GM23338 (cell line): ENCODE measurements at regions not wholly inside any gene's neighbourhood (a gene's known extent, or its start where the extent isn't known, plus 50 kb on each side); places are given as distances from the start of the nearest gene placed in this dataset.

Experiments
- ATAC-seq: fragments of 200-7000 bp; cut with Tn5 transposase; 3 replicates; pipeline ENCODE4 v1.9.1; 2020
- DNase-seq: peaks from one replicate; pipeline ENCODE4 v3.0.0-alpha.2; 2015; ENCODE audit warnings: low spot score
- H2AFZ ChIP-seq: fragments of 200-600 bp; sonication (generic); 2 replicates; pipeline ENCODE4 v1.8.0; 2016; ENCODE audit warnings: antibody characterized with exemption, mild to moderate bottlenecking, moderate library complexity
- H3F3A ChIP-seq: fragments of 200-600 bp; sonication (generic); replicated peaks from 2 replicates; pipeline ENCODE4 v1.8.0; 2017; ENCODE audit warnings: antibody characterized with exemption, mixed run types, low read depth
- H3K27ac ChIP-seq: fragments of 200-600 bp; sonication (generic); 2 replicates; pipeline ENCODE4 v1.6.1; 2016; ENCODE audit warnings: low read depth
- H3K27me3 ChIP-seq: fragments of 200-600 bp; sonication (generic); 2 replicates; pipeline ENCODE4 v1.8.0; 2016; ENCODE audit warnings: mild to moderate bottlenecking, mixed run types, moderate library complexity; ENCODE audit not compliant: insufficient read depth
- H3K36me3 ChIP-seq: fragments of 200-600 bp; sonication (generic); 2 replicates; pipeline ENCODE4 v1.8.0; 2016; ENCODE audit warnings: mild to moderate bottlenecking; ENCODE audit not compliant: insufficient read depth
- H3K4me1 ChIP-seq: fragments of 200-600 bp; sonication (generic); 2 replicates; pipeline ENCODE4 v1.8.0; 2016; ENCODE audit warnings: mild to moderate bottlenecking, moderate library complexity; ENCODE audit not compliant: insufficient read depth
- H3K4me2 ChIP-seq: fragments of 200-600 bp; sonication (generic); 2 replicates; pipeline ENCODE4 v1.7.1; 2017; ENCODE audit warnings: mixed run types
- H3K4me3 ChIP-seq: fragments of 200-600 bp; sonication (generic); 2 replicates; pipeline ENCODE4 v1.6.1; 2016; ENCODE audit warnings: mixed run types
- H3K79me2 ChIP-seq: fragments of 200-600 bp; sonication (generic); replicated peaks from 2 replicates; pipeline ENCODE4 v1.8.0; 2017; ENCODE audit warnings: mild to moderate bottlenecking; ENCODE audit not compliant: insufficient read depth
- H3K9me2 ChIP-seq: fragments of 200-600 bp; sonication (generic); 2 replicates; pipeline ENCODE4 v1.8.0; 2017; ENCODE audit not compliant: insufficient read depth
- H4K20me1 ChIP-seq: fragments of 200-600 bp; sonication (generic); replicated peaks from 2 replicates; pipeline ENCODE4 v1.8.0; 2017; ENCODE audit warnings: mild to moderate bottlenecking; ENCODE audit not compliant: insufficient read depth
- H3K27ac Mint-ChIP-seq: 2 replicates; pipeline ENCODE4 v1.8.0; 2020; ENCODE audit warnings: inconsistent platforms, mild to moderate bottlenecking, moderate library complexity, mixed read lengths
- H3K27me3 Mint-ChIP-seq: 3 replicates; pipeline ENCODE4 v1.8.0; 2022; ENCODE audit warnings: low read depth, mild to moderate bottlenecking, moderate library complexity, mixed read lengths, inconsistent platforms; ENCODE audit not compliant: insufficient read depth, poor library complexity
- H3K36me3 Mint-ChIP-seq: 3 replicates; pipeline ENCODE4 v1.8.0; 2021; ENCODE audit warnings: low read depth, mild to moderate bottlenecking, inconsistent platforms, moderate library complexity, mixed read lengths
- H3K4me1 Mint-ChIP-seq: 3 replicates; pipeline ENCODE4 v1.8.0; 2020; ENCODE audit warnings: mild to moderate bottlenecking, inconsistent platforms, mixed read lengths
- H3K4me3 Mint-ChIP-seq: 3 replicates; pipeline ENCODE4 v1.8.0; 2021; ENCODE audit warnings: moderate library complexity, mild to moderate bottlenecking, inconsistent platforms, mixed read lengths
- H3K9me3 Mint-ChIP-seq: 3 replicates; pipeline ENCODE4 v1.8.0; 2020; ENCODE audit warnings: moderate library complexity, mild to moderate bottlenecking, inconsistent platforms, mixed read lengths
- CREB1 ChIP-seq: fragments of 250-450 bp; sonication (Bioruptor Pico); IDR thresholded peaks from 2 replicates; pipeline ENCODE4 v1.5.0; 2020; ENCODE audit warnings: low read depth, mild to moderate bottlenecking, moderate library complexity
- CTCF ChIP-seq, 2 experiments: fragments of 200-600 bp in 1 of 2; sonication (generic) in 1 of 2; conservative IDR thresholded peaks; 2 replicates each; pipeline versions ENCODE4 v1.5.1 to v1.6.1; 2016 to 2017; ENCODE audit warnings: antibody characterized with exemption in 2 of 2, low read depth in 2 of 2, mild to moderate bottlenecking in 2 of 2, moderate library complexity in 1 of 2
- ETS1 ChIP-seq: IDR thresholded peaks from 2 replicates; pipeline ENCODE4 v1.6.1; 2016; ENCODE audit warnings: antibody characterized with exemption
- EZH2 ChIP-seq: fragments of 200-600 bp; sonication (generic); IDR thresholded peaks from one replicate; pipeline ENCODE4 v1.8.0; 2017; ENCODE audit warnings: antibody characterized with exemption, mild to moderate bottlenecking, low read depth; ENCODE audit not compliant: unreplicated experiment
- JUNB ChIP-seq: IDR thresholded peaks from one replicate; pipeline ENCODE4 v1.6.1; 2016; ENCODE audit warnings: antibody characterized with exemption; ENCODE audit not compliant: unreplicated experiment
- NANOG ChIP-seq: IDR thresholded peaks from 2 replicates; pipeline ENCODE4 v1.6.1; 2016; ENCODE audit warnings: antibody characterized with exemption, borderline replicate concordance
- POLR2AphosphoS5 ChIP-seq: IDR thresholded peaks from 2 replicates; pipeline ENCODE4 v1.6.1; 2016; ENCODE audit warnings: antibody characterized with exemption, low read depth
- REST ChIP-seq: IDR thresholded peaks from one replicate; pipeline ENCODE4 v1.6.1; 2018; ENCODE audit warnings: antibody characterized with exemption; ENCODE audit not compliant: unreplicated experiment
- STAT1 ChIP-seq: IDR thresholded peaks from one replicate; pipeline ENCODE4 v1.6.1; 2016; ENCODE audit warnings: antibody characterized with exemption; ENCODE audit not compliant: unreplicated experiment
- ZNF114 ChIP-seq: fragments of 250-450 bp; sonication (Bioruptor Pico); IDR thresholded peaks from 2 replicates; pipeline ENCODE4 v1.5.0; 2020; ENCODE audit warnings: mild to moderate bottlenecking, moderate library complexity
- ZNF331 ChIP-seq: fragments of 250-450 bp; sonication (Bioruptor Pico); IDR thresholded peaks from 2 replicates; pipeline ENCODE4 v1.5.0; 2020; ENCODE audit warnings: low read depth, mild to moderate bottlenecking, moderate library complexity
- ZNF462 ChIP-seq: fragments of 250-450 bp; sonication (Bioruptor Pico); IDR thresholded peaks from 2 replicates; pipeline ENCODE4 v1.5.0; 2020; ENCODE audit warnings: mild to moderate bottlenecking, moderate library complexity

GRCh38 chr5:72028382-72028781 lies 78.9 kb upstream of the MAP1B start (continued):
- TF ChIP-seq ZNF114 (CRISPR knock-in tag) (no peak), NANOG (no peak), STAT1 (no peak), EZH2 (no peak)

GRCh38 chr5:72030237-72030636 lies 77.0 kb upstream of the MAP1B start:
- no peak overlapping the region for H3K27ac Mint-ChIP-seq
- Histone ChIP-seq H3K4me3 (no peak overlapping the region), H3K4me2 (no peak overlapping the region), H3F3A (no peaks in the 10 kb centered on the region), H3K9me2 (no peaks in the 10 kb centered on the region), H3K27ac (no peak overlapping the region), H3K36me3 (no peaks in the 10 kb centered on the region), H3K79me2 (no peaks in the 10 kb centered on the region), H3K4me1 (peaks cover 22% of the 10 kb centered on the region), H2AFZ (no peak overlapping the region), H3K27me3 (no peaks in the 10 kb centered on the region), H4K20me1 (no peaks in the 10 kb centered on the region)
- peaks cover 24% of the 10 kb centered on the region for H3K4me1 Mint-ChIP-seq
- no peak for DNase-seq
- H3K36me3 Mint-ChIP-seq = no peaks in the 10 kb centered on the region
- no peaks in the 10 kb centered on the region for H3K9me3 Mint-ChIP-seq
- H3K27me3 Mint-ChIP-seq = peaks cover 9% of the 10 kb centered on the region
- TF ChIP-seq NANOG = no peak
- no peak for TF ChIP-seq CTCF (conservative IDR thresholded peaks at IDR 0.05; ENCODE audit: low read depth in 2 of 2)
- no peak for TF ChIP-seq CREB1 (CRISPR knock-in tag)
- TF ChIP-seq ZNF462 (CRISPR knock-in tag) = no peak
- no peak for TF ChIP-seq EZH2
- no peak for TF ChIP-seq ETS1
- TF ChIP-seq POLR2AphosphoS5 = no peak
- no peak for TF ChIP-seq JUNB
- no peak for TF ChIP-seq ZNF114 (CRISPR knock-in tag)
- TF ChIP-seq REST = no peak
- no peak for TF ChIP-seq ZNF331 (CRISPR knock-in tag)
- no peak for ATAC-seq
- no peak overlapping the region for H3K4me3 Mint-ChIP-seq
